GM18951 (cell line): ENCODE measurements at regions not wholly inside any gene's neighbourhood (a gene's known extent, or its start where the extent isn't known, plus 50 kb on each side); places are given as distances from the start of the nearest gene placed in this dataset.
"Not testable (repeated sequence)": the region's sequence is repeated elsewhere in the genome, so short reads cannot be mapped to it uniquely, and the experiment has no call there.

Experiments used
- POLR2A ChIP-seq: IDR thresholded peaks from 4 replicates; pipeline ENCODE4 v1.6.1; 2011; ENCODE audit warnings: mild to moderate bottlenecking; ENCODE audit not compliant: insufficient read length, insufficient read depth; ENCODE audit errors: extremely low read depth
- in situ Hi-C: fragments of 300-500 bp; cut with MboI; formaldehyde crosslinking; loops from one replicate; pipeline ENCODE4 v1.12.0; 2022; ENCODE audit warnings: low sequenced_read_pairs, mixed read lengths, inconsistent platforms; ENCODE audit not compliant: unreplicated experiment

DNA sequence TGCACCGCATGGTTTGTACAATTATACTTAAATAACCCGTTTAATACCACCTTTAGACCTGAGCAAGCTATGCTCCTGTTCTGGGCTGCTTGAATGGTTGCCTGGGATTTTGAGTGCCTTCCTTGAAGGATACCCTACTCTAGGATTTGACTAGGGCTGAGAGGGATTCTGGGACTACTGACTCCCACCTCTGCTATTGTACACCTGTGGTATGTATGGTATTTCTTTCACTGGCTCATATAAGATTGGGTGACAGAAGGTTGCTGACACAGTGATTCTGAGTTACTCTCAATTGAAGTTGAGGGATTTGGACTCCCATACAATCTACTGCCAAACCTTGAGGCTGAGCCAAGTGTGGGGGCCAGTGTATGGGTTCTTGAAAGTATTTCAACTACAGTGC lies 494.4 kb upstream of the SEMA3D start:
- in situ Hi-C loops: no loop called here
- TF ChIP-seq POLR2A: no peak

DNA sequence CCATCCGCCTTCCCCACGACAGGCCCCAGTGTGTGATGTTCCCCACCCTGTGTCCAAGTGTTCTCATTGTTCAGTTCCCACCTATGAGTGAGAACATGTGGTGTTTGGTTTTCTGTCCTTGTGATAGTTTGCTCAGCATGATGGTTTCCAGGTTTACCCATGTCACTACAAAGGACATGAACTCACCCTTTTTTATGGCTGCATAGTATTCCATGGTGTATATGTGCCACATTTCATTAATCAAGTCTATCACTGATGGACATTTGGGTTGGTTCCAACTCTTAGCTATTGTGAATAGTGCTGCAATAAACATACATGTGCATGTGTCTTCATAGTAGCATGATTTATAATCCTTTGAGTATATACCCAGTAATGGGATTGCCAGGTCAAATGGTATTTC lies 488.2 kb upstream of the SEMA3D start:
- in situ Hi-C loops: not testable (repeated sequence)

DNA sequence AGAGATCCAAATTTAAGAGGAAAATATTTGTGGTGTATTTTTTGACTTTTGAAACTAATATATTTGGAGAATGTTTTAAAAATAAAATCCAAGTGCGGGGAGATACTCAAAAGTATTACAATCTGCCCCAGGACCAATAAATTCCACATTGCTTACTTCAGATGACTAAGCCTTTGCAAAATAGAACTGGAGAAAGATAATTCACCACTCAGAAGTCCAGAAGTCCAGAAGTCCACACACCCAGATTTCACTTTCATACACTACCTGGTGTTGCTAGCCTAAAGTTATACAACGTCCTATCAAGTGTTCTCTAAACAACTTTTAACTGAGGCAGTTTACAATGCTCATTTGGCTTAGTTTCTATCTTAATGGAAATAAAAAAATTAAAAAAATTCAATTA lies 487.0 kb upstream of the SEMA3D start:
- in situ Hi-C loops: no loop called here
- no peak for TF ChIP-seq POLR2A

DNA sequence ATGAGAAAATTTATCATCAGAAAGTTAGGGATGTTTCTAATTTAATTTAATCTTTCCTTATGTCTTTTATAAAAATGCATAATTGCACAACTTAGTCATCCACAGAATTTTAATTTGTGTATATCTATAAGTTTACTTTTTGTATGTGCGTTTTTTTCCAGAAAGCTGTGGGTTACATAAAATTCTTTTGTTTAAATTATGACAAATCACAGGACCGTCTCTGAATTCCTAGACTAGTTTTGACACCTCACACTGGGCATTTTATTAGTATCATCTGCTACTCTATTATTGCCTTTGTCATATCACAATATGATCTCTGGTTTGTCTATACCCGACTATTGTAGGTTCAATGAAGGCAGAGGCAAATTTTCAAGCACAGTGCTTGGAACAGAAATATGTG lies 482.4 kb upstream of the SEMA3D start:
- TF ChIP-seq POLR2A: no peak
- in situ Hi-C loops: no loop called here

DNA sequence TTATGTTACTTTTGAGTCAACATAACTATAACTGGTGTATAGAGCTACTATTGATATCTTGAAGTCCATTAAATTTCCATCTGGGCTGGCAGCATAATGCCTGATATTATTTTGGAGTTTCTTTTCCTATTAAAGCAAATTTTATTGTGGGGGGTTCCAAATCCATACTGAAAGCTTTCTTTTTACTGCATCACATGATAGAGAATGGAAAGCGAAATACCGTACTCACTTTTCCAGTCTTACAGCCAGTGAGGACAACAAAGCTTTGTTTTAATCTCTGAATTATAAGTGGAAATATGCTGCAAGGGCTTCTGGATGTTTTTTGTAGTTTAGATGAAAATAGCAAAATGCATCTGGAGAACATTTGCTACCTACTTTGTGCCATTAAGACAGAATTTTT lies 477.5 kb upstream of the SEMA3D start:
- in situ Hi-C loops: no loop called here
- TF ChIP-seq POLR2A: no peak

DNA sequence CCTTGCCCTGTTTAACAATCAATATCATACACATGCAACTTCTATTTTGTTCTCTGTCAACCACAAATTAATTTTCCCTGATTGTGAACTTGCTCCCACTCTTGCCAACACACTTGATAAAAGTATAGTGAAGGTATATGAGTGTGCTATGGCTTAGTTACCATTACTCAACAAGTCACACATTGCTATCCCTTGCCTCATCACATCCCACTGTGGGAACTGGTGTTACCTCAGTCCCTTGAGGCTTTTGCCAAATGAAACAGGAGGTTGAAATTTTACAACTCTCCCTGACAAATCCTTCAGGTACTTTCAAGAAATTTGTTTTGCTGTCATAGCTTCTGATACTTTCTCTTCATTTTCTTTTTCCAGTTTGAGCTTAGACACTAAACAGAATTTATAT lies 472.5 kb upstream of the SEMA3D start:
- in situ Hi-C loops: no loop called here
- TF ChIP-seq POLR2A: no peak

DNA sequence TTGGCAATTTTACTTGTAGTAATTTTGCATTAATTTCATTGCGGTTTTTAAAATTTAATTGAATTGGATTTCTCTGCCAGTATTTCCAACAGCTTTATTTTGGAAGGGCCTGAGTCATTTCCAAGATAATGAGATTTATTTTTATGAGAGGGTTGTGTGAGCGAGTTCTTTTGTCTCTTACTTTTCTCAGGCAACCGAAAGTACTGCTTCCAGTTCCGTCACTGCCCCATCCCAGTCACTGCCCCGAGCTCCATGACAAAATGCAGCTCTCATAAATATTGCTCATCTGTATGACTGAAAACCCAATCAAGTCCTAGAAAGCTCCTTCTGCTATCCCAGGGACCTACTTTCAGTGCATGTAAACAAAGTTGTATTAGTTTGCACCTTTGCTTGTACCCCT lies 468.4 kb upstream of the SEMA3D start:
- in situ Hi-C loops: no loop called here
- no peak for TF ChIP-seq POLR2A

DNA sequence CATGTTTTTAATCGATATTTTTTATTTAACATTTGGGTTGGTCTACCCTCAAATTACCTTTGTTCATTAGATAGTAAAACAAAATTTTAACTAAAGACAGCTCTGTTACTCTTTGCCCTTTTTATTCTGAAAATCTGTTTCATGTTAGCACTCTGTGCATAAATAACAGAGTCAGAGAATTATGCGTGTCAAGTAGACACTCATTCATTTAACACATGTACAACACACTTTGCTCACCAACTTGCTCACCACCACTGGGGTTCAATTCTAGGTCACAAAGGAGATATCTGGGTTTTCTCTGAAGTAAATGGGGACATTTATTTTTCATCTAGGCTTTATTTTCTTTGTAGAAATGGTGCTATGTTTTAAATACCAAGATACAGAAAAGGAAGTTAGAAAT lies 457.4 kb upstream of the SEMA3D start:
- in situ Hi-C loops: no loop called here
- no peak for TF ChIP-seq POLR2A

DNA sequence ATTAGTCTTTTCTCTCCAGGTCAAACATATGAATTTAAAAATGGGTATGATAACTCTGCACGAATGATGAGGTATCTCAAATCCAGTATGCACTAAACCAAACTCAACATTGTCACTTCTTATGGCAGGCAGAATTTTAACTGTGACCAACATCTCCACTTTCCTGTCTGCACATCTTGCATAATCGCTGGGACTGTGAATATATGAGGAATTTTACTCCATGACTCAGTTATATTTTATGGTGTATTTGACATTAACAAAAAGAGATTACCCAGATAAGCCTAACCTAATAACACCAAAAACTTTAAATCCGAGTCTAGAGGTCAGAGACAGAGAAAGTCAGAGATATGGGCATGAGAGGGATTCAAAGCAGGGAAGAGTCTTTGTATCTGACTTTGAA lies 454.5 kb upstream of the SEMA3D start:
- in situ Hi-C loops: no loop called here
- no peak for TF ChIP-seq POLR2A

DNA sequence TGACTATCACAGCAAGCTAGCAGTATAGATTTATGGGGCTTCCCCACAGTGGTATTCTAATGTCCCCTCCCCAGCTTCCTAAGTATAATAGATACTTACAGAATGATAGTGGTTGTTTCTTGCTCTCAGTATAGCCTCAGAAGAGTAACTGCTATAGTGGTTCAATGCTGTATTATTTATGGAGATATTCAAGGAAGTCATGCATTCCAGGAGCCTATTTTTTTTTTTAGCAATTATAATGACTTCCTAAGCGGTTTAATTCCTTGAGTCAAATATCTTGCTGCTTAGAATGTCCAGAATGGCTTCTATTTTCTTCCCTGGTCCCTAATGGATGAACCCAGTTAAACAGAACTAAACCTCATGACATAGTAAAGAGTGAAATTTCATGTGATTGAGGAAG lies 451.5 kb upstream of the SEMA3D start:
- TF ChIP-seq POLR2A: no peak
- in situ Hi-C loops: no loop called here

DNA sequence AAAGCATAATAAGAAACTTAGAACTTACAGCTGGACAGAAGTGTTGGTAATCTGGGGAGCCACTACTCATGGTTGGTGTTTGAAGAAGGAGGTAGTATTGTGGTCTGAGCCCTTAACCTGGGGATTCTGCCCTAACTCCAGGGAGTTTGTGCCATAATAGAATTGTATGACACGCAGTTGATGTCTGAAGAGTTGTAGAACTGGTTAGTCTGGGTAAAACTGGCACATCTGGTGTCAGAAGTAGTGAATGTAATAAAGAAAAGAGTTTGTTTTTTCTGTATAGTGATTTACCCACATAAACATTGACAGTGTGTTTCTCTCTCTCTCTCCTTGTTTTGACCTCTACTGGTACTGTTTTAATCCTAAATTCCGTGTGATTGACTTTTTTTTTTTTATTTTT lies 448.1 kb upstream of the SEMA3D start:
- TF ChIP-seq POLR2A: no peak
- in situ Hi-C loops: no loop called here

DNA sequence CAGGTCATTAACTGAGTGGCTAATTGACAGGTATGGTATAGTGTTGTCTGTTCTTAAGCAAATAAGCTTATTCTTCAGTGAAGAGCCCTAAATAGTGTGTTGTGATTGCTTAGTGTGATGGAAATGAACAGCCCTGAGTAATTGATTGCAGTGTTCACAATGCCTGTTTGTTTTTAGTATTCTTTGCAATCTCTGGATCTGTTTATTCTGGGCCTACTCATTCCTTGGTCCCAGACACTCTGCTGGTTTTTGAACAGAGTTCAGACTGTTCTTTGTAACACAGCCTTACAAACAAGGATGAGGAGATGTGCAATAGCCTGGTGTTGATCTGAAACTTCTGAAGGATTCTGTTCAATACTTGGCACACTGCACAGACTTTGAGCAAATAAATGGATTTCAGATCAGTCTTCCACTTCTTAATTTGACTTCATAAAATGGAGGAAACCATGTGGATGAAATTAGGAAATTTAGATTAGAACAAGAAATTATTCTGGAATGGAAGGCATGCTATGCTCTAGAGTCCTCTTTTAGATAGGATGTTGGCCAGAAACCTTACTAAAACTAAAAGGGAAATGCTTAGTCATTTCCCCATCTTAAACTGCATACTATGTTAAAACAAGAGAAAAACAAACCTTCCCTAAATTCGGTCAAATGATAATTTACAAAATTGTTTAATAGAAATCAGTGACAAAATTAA lies 444.2 kb upstream of the SEMA3D start:
- TF ChIP-seq POLR2A: no peak
- in situ Hi-C loops: no loop called here

DNA sequence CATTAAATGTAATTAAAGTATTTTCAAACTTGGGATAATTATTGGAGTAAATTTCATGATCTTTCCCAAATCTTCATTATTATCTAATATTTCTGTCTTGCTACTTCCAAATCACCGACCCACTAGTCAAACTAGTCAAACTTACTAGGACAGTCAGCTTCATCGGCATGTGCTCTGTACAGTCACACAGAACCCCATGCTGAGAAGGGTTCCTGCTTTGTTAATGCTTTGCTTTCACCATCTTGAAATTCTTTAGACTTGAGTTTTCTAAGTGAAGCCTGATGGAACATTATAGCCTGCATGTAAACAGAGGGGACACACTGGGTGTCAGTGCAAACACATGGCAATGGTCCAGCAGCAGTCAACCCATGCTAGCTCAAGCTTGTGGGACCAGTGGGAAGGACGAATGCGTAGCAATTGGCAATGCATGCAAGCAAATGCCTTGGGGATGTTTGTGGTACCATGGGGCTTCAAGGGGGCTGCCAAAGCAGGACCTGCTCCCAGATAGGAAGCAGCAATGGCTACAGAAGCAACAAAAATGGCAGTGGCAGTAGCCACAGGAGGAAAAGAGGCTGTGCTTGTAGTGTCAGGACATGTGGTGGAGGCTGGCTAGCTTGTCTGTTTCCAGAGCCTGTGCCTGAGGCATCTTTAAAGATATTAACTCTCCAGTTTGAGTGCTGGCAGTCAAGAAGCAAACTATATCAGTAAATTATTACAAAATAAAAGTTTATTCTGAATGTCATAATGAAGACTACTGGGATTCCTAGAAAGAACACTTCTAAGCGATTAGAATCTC lies 441.1 kb upstream of the SEMA3D start:
- no peak for TF ChIP-seq POLR2A
- in situ Hi-C loops: no loop called here

DNA sequence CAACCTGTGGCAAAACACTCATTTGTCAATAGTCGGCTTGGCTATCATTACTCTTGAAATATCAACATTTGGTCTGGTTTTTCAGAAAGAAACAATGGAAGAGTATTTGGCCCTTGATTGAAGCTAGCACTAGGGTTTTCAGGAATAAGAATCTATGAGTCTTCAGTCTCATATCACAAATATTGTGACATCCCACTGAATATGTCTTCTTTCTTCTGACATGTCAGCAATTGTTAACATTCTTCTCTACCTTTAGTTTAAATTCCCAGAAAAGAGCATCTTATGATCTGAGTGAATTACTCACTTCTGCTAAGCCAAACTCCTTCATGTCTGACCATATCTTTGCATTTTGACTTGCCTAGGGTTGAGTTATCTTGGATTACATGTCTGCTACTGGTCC lies 435.2 kb upstream of the SEMA3D start:
- in situ Hi-C loops: no loop called here
- no peak for TF ChIP-seq POLR2A
